GM12865 (cell line): ENCODE measurements at regions not wholly inside any gene's neighbourhood (a gene's known extent, or its start where the extent isn't known, plus 50 kb on each side); places are given as distances from the start of the nearest gene placed in this dataset.

Source experiments
- DNase-seq: peaks from one replicate; pipeline ENCODE4 v3.0.0; 2010; ENCODE audit warnings: low read depth
- H3K4me3 ChIP-seq: 2 replicates; pipeline ENCODE4 v1.5.1; 2011; ENCODE audit warnings: mild to moderate bottlenecking, low read depth, low read length, control low read depth
- TF ChIP-seq, protein P1 (sequence below): IDR thresholded peaks from 2 replicates; pipeline ENCODE4 v1.5.1; 2011; ENCODE audit warnings: low read length, control low read depth, low read depth, inconsistent platforms; ENCODE audit not compliant: insufficient read depth; ENCODE audit errors: missing control alignments

- no peak overlapping the region for H3K4me3 ChIP-seq
- no peak for DNase-seq
- TF ChIP-seq, protein P1, sequence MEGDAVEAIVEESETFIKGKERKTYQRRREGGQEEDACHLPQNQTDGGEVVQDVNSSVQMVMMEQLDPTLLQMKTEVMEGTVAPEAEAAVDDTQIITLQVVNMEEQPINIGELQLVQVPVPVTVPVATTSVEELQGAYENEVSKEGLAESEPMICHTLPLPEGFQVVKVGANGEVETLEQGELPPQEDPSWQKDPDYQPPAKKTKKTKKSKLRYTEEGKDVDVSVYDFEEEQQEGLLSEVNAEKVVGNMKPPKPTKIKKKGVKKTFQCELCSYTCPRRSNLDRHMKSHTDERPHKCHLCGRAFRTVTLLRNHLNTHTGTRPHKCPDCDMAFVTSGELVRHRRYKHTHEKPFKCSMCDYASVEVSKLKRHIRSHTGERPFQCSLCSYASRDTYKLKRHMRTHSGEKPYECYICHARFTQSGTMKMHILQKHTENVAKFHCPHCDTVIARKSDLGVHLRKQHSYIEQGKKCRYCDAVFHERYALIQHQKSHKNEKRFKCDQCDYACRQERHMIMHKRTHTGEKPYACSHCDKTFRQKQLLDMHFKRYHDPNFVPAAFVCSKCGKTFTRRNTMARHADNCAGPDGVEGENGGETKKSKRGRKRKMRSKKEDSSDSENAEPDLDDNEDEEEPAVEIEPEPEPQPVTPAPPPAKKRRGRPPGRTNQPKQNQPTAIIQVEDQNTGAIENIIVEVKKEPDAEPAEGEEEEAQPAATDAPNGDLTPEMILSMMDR = no peak
These were observed 406.2 kb downstream of the DLEU7 start for GRCh38 chr13:50437252-50437651.

DNA sequence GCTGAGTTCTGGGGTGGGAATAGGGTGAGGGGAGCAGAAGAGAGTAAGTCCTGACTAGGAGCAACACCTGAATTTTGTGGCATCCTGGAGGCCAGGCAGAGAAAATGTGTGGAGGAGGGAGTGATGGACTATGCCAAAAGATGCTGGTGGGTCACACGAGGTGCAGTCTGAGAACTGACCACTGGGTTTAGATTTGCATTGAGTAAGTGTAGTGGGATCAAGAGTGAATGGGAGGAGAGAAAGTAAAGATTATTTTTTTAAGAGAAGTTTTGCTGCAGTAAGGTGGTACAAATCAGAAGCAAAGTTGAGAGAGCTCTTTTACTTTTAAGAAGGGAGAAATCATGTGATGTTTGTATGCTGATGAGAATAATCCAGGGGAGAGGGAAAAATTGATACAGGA, 405.1 kb downstream of the DLEU7 start:
- DNase-seq = no peak
- TF ChIP-seq, protein P1 = no peak
- no peak overlapping the region for H3K4me3 ChIP-seq

- no peak overlapping the region for H3K4me3 ChIP-seq
- DNase-seq = no peak
These were observed 402.4 kb downstream of the DLEU7 start for GRCh38 chr13:50441130-50441529.

DNA sequence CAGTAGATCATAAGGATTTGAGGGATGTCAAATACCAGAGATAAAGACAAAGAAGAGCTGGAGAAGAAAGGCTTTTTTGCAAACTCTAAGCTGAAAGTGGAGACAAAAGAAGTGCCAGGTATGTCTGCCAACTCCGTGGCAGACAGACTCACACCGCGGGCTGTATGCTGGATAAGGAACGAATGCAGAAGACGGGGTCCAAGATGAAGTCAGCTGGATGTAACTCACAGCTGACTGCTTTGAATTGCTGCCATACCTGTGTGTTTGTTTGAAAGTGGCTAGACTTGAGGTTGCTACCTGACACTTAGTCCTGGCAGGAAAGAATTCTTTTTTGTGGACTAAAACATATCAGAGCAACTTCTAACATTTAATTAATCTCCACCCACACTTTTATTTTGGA, 398.8 kb downstream of the DLEU7 start:
- H3K4me3 ChIP-seq = no peak overlapping the region
- DNase-seq = no peak
- TF ChIP-seq, protein P1 = no peak

More at GRCh38 chr13:50441130-50441529, 402.4 kb downstream of the DLEU7 start:
- TF ChIP-seq, protein P1 = no peak

GRCh38 chr13:50446611-50447010, 396.9 kb downstream of the DLEU7 start:
- no peak for DNase-seq
- no peak overlapping the region for H3K4me3 ChIP-seq
- TF ChIP-seq, protein P1 = no peak

DNA sequence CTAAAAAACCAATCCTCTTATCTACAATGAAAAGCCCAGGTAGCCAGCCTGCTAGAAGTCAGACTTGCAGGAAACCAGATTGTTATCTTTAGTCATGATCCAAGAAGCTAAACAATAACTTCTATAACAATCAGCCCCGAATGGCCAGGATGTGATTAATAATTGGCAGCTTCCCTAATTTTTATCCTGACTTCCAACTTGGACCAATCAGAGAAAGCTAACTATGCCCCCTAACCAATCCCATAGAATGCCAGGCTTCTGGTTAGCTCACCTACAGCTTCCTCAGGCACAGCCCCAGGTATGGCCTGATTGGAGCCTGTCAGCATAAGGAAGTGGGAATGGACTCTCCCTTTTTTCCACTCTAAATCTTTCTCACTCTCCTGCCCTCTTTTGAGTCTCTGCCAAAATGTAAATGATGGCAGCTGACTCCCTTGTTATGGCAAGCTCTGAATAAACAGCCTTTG, 394.9 kb downstream of the DLEU7 start:
- DNase-seq = no peak
- TF ChIP-seq, protein P1 = no peak
- H3K4me3 ChIP-seq = no peak overlapping the region

- TF ChIP-seq, protein P1 = no peak
- DNase-seq = no peak
- H3K4me3 ChIP-seq = no peak overlapping the region
These were observed 394.0 kb downstream of the DLEU7 start for GRCh38 chr13:50449465-50449864.
